Ishikawa (cell line): ENCODE measurements at regions not wholly inside any gene's neighbourhood (a gene's known extent, or its start where the extent isn't known, plus 50 kb on each side); places are given as distances from the start of the nearest gene placed in this dataset.

Source experiments
- CEBPB ChIP-seq: IDR thresholded peaks from 2 replicates; pipeline ENCODE4 v1.6.1; 2012
- CREB1 ChIP-seq: IDR thresholded peaks from 2 replicates; pipeline ENCODE4 v1.6.1; 2012; ENCODE audit warnings: low read depth
- EGR1 ChIP-seq: IDR thresholded peaks from 2 replicates; pipeline ENCODE4 v1.6.1; 2012
- EP300 ChIP-seq: IDR thresholded peaks from 2 replicates; pipeline ENCODE4 v1.6.1; 2012; ENCODE audit warnings: borderline replicate concordance
- FOXM1 ChIP-seq: IDR thresholded peaks from 2 replicates; pipeline ENCODE4 v1.6.1; 2012; ENCODE audit warnings: low read depth, borderline replicate concordance
- NFIC ChIP-seq: IDR thresholded peaks from 2 replicates; pipeline ENCODE4 v1.6.1; 2012
- RAD21 ChIP-seq: IDR thresholded peaks from 2 replicates; pipeline ENCODE4 v1.6.1; 2012; ENCODE audit warnings: low read depth
- TAF1 ChIP-seq: IDR thresholded peaks from 2 replicates; pipeline ENCODE4 v1.6.1; 2012; ENCODE audit warnings: low read depth, mild to moderate bottlenecking
- TCF12 ChIP-seq: IDR thresholded peaks from 2 replicates; pipeline ENCODE4 v1.6.1; 2012; ENCODE audit warnings: low read depth
- TEAD4 ChIP-seq: IDR thresholded peaks from 2 replicates; pipeline ENCODE4 v1.6.1; 2012
- YY1 ChIP-seq: IDR thresholded peaks from 2 replicates; pipeline ENCODE4 v1.6.1; 2012; ENCODE audit warnings: low read depth
- ZBTB7A ChIP-seq: IDR thresholded peaks from 2 replicates; pipeline ENCODE4 v1.6.1; 2012; ENCODE audit warnings: low read depth
- TF ChIP-seq, protein P1 (sequence below): IDR thresholded peaks from 2 replicates; pipeline ENCODE4 v1.6.1; 2012
- TF ChIP-seq, protein P2 (sequence below): IDR thresholded peaks from 2 replicates; pipeline ENCODE4 v1.6.1; 2012
- TF ChIP-seq, protein P3 (sequence below): IDR thresholded peaks from 2 replicates; pipeline ENCODE4 v1.6.1; 2012; ENCODE audit warnings: low read depth, mild to moderate bottlenecking

DNA sequence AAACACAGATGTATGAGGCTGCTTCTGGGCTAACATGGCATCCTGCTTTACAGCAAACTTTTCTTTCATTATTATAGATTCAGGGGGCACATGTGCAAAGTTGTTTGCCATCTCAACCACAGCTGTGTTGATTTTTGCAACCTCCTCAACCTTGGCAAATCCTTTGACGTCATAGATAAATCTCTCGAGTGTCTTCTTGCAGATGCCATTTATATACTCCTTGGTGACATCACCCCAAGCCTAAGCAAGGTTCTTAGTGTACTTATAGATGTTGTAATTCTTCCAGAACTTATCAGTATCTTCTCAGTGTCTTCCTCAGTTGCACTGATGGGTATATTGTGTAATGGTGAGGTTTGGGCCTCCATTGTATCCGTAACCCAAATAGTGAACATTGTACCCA lies 135.4 kb upstream of the RPH3A start:
- TF ChIP-seq RAD21 (no peak), CEBPB (no peak), YY1 (no peak), FOXM1 (no peak), EP300 (no peak), NFIC (no peak), CREB1 (no peak), EGR1 (no peak), TEAD4 (no peak), TCF12 (no peak), TAF1 (no peak), ZBTB7A (no peak)
- TF ChIP-seq, protein P1, sequence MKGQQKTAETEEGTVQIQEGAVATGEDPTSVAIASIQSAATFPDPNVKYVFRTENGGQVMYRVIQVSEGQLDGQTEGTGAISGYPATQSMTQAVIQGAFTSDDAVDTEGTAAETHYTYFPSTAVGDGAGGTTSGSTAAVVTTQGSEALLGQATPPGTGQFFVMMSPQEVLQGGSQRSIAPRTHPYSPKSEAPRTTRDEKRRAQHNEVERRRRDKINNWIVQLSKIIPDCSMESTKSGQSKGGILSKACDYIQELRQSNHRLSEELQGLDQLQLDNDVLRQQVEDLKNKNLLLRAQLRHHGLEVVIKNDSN: no peak
- TF ChIP-seq, protein P2, sequence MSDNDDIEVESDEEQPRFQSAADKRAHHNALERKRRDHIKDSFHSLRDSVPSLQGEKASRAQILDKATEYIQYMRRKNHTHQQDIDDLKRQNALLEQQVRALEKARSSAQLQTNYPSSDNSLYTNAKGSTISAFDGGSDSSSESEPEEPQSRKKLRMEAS: no peak
- TF ChIP-seq, protein P3, sequence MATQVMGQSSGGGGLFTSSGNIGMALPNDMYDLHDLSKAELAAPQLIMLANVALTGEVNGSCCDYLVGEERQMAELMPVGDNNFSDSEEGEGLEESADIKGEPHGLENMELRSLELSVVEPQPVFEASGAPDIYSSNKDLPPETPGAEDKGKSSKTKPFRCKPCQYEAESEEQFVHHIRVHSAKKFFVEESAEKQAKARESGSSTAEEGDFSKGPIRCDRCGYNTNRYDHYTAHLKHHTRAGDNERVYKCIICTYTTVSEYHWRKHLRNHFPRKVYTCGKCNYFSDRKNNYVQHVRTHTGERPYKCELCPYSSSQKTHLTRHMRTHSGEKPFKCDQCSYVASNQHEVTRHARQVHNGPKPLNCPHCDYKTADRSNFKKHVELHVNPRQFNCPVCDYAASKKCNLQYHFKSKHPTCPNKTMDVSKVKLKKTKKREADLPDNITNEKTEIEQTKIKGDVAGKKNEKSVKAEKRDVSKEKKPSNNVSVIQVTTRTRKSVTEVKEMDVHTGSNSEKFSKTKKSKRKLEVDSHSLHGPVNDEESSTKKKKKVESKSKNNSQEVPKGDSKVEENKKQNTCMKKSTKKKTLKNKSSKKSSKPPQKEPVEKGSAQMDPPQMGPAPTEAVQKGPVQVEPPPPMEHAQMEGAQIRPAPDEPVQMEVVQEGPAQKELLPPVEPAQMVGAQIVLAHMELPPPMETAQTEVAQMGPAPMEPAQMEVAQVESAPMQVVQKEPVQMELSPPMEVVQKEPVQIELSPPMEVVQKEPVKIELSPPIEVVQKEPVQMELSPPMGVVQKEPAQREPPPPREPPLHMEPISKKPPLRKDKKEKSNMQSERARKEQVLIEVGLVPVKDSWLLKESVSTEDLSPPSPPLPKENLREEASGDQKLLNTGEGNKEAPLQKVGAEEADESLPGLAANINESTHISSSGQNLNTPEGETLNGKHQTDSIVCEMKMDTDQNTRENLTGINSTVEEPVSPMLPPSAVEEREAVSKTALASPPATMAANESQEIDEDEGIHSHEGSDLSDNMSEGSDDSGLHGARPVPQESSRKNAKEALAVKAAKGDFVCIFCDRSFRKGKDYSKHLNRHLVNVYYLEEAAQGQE: no peak

DNA sequence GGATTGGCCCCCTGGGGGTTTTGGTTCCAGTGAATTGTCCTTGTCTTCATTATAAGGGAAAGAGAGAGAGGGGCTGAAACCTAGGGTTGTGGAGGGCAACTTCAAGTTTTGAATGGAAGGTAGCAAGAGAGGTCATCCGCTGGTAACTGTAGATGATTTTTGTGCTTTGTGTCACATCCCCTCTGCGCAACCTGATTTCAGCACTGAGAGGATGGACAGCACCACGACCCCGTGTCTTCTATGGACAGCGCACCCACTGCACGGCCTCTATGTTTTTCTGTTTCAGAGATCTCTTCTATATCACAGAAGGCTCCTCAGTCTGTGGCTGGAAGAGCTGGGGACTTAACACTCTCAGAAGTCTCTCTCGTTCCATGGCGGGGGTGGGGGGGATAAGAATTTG lies 127.0 kb upstream of the RPH3A start:
- TF ChIP-seq, protein P2: peak; percentile 65
- no peak for TF ChIP-seq NFIC
- TF ChIP-seq, protein P3: peak; percentile 97

DNA sequence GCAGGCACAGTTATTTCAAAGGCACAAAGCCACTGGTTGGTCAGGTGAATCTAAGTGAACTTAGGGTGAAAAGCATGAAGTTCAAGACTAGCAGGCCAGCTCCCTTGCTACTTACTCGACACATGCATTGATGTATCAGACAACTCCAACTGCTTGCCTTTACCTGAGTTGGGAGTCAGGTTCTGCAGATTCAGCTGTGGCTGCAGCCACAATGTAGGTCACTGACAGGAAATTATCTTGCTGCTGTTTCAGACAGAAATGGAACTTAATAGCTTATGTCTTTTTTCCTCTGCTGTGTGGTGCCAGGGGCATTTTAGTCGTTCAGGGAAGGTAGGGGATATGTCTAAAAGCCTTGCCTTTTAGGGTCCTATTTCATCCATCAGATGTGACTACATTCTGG lies 125.6 kb upstream of the RPH3A start:
- TF ChIP-seq, protein P2: no peak
- TF ChIP-seq FOXM1 (no peak), TAF1 (no peak), NFIC (no peak), TEAD4 (no peak), EGR1 (no peak)

DNA sequence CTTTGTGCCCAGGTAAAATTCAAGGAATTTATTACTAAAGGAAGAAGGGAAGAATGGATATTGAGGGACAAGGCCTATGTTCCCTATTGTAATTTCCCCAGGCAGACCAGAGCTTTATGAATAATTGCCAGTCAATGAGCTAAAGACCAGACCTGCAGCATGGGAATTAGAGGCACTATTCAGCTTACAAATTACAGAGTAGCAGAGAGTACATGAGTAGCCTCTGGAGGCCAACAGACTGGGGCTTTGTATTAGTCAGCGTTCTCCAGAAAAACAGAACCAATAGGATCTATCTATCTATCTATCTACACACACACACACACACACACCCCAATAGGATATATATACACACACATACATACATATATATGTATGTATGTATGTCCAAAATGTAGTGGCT lies 120.0 kb upstream of the RPH3A start:
- TF ChIP-seq, protein P1: no peak
- TF ChIP-seq FOXM1 (no peak), TEAD4 (no peak), TCF12 (no peak), TAF1 (no peak), NFIC (no peak), YY1 (no peak), EGR1 (no peak)

DNA sequence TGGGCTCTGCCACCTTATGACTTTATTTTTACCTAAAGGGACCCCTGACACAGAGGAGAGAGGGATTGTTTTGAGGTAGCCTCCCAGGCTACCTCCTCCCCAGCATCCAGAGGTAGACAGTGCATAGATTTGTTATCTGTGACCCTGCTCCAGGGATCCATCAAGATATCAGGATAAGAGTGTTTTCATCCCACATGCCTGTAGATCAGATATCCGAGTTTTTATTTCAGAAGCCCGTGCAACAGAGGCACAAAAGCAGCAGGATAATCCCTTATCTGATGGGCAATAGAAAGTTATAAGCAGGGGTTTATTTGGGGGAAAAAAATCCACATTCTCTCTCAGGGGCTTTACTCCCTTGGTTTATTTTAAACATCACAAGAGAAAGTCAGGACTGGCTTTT lies 117.0 kb upstream of the RPH3A start:
- TF ChIP-seq EGR1 (no peak), CEBPB (no peak), RAD21 (no peak), EP300 (no peak), ZBTB7A (no peak), TEAD4 (no peak), YY1 (no peak), CREB1 (no peak), FOXM1 (no peak), TAF1 (no peak), TCF12 (no peak), NFIC (no peak)
- TF ChIP-seq, protein P1: no peak
- TF ChIP-seq, protein P2: no peak
- TF ChIP-seq, protein P3: no peak
